ENCODE measurements at regions not wholly inside any gene's neighbourhood (a gene's known extent, or its start where the extent isn't known, plus 50 kb on each side); places are given as distances from the start of the nearest gene placed in this dataset.

DNA sequence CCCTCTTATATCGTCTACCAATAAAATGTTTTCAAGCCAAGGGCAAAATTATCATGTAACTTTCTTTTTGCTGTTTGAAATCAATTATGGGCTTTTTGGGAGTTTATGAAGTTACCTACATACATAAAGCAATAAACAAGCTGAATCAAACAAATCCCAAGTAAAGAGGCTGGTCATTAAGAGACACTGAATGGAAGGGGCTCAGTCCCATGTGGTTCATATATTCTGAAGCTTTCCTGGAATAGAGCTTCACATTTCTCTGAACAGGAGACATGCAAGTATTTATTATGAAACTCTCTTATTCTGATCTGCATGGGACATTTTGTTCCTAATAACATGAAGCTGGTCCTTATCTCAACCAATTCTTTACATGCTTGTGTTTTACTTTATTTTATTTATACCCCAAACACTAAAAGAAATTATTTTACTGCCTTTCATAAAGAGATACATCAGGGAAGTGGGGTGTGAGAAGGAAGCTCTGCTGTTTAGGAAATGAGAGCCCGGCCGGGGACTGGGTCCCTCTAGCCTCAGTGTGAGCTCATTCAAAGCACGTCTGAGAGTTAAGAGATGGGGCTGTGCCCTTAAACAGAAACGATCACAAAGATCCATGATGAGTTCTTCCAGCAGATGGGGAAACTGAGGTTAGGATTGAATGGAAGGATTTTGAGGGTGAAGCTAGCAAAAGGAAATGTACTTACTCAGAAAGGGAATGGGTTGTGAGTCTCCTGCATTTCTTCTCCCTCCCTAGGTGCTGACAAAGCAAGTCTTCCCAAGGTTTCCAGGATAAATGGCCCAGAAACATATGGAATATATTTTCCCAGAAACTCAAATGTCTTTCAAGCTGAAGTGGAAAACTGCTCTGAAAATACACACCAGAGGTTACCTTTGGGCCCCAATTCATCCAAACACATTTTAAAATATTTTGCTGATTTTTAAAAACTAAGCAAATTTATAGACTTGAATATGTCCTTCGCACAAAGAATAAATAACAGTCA is 93.1 kb upstream of the LNX1 start:
- TF ChIP-seq, protein P1, sequence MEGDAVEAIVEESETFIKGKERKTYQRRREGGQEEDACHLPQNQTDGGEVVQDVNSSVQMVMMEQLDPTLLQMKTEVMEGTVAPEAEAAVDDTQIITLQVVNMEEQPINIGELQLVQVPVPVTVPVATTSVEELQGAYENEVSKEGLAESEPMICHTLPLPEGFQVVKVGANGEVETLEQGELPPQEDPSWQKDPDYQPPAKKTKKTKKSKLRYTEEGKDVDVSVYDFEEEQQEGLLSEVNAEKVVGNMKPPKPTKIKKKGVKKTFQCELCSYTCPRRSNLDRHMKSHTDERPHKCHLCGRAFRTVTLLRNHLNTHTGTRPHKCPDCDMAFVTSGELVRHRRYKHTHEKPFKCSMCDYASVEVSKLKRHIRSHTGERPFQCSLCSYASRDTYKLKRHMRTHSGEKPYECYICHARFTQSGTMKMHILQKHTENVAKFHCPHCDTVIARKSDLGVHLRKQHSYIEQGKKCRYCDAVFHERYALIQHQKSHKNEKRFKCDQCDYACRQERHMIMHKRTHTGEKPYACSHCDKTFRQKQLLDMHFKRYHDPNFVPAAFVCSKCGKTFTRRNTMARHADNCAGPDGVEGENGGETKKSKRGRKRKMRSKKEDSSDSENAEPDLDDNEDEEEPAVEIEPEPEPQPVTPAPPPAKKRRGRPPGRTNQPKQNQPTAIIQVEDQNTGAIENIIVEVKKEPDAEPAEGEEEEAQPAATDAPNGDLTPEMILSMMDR (IDR thresholded peaks at IDR 0.05): no peak
- no peak for TF ChIP-seq POLR2AphosphoS5 (IDR thresholded peaks at IDR 0.05; ENCODE audit: low read depth, low read length)
- TF ChIP-seq TCF7L2 (IDR thresholded peaks at IDR 0.05; ENCODE audit: low read depth, low read length): no peak

All from Panc1 (cell line).